Fibroblast of skin of scalp (primary cell): ENCODE measurements at regions not wholly inside any gene's neighbourhood (a gene's known extent, or its start where the extent isn't known, plus 50 kb on each side); places are given as distances from the start of the nearest gene placed in this dataset.

Experiments used
- DNase-seq: peaks from one replicate; pipeline ENCODE4 v3.0.0-alpha.2; 2013

DNA sequence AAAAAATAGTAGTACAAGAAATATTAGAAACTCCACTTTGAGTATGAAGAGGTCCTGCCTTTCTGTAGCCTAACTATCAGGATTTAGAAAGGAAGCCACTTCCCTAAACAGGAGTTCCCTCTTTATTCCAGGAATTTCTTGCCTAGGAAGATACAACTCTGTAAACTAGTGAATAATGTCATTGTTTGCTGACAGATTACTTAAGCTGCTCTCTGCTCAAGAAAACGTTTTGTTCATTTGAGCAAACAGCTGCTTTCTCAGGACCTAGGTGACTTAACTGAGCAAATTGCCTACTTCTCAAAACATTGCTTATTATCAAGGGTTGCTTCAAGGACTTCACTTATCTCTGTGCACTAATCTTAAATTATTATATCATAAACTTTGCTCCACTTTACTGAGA lies 1419.4 kb upstream of the SLC10A2 start:
- DNase-seq = no peak

DNA sequence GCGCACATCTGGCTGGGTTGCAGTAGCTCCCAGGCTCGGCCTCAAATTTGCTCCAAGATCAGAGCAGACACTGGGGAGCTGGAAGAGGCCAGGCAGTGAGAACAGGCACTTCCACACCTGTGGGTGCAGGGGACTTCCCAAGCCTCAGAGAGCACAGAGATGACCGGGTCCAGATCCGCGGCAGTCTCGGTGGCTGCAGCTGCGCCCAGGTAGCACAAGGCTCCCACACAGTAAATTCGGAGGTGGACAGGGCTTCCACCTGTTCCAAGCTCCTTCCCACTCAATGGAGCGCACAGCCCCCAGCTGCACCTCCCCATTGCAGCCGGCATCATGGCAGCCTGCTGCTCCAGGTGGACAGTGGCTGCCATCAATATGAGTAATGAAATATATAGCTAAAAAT lies 1417.4 kb upstream of the SLC10A2 start:
- DNase-seq = no peak

- peak; percentile 37 for DNase-seq
Measured at GRCh38 chr13:104477261-104477660, 1411.0 kb upstream of the SLC10A2 start.

GRCh38 chr13:104473936-104474335 lies 1407.7 kb upstream of the SLC10A2 start:
- peak; percentile 8 for DNase-seq

GRCh38 chr13:104466016-104466415 lies 1399.8 kb upstream of the SLC10A2 start:
- no peak for DNase-seq

GRCh38 chr13:104461049-104461448 lies 1394.8 kb upstream of the SLC10A2 start:
- DNase-seq = no peak

DNA sequence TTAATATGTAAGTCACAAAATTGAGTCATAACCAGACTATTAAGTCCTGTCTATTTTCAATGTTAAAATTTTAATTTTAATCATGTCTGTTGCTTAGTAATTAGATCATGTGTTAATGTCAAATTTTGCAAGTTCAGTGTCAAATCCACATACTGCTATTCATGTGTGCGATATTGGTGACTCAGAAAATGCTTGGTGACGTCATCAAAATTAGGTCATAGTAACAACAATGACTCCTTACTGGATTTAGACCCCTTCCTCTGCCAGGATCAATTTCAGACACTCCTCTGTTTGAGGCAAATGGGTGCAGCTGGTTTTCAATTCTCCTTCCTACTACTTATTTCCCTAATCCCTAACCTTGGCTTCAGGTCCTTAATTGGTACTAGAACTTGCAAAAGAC lies 1394.3 kb upstream of the SLC10A2 start:
- peak; percentile 4 for DNase-seq

- DNase-seq = no peak
Measured at GRCh38 chr13:104450006-104450405, 1383.8 kb upstream of the SLC10A2 start.

- no peak for DNase-seq
Measured at GRCh38 chr13:104447348-104447747, 1381.1 kb upstream of the SLC10A2 start.

DNA sequence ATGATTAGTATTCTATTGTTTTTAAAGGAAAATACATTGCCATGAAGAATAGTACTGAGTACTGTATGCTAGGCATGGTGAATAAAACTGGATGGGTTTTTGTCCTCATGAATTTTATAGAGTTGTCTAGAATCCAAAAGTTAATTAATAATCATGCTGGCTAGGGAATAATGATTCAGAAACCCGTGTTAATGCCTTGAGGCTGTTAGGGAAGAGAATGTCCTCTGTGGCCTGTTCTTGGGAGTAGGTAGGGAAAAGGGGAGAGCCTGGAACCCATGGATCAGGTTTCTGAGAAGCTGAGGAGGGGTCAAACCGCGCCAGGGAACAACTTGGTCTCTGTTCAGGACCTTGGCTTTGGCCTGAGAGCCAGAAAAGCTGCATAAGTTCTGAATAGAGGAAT lies 1376.3 kb upstream of the SLC10A2 start:
- DNase-seq = no peak

GRCh38 chr13:104436555-104436954 lies 1370.3 kb upstream of the SLC10A2 start:
- no peak for DNase-seq

DNA sequence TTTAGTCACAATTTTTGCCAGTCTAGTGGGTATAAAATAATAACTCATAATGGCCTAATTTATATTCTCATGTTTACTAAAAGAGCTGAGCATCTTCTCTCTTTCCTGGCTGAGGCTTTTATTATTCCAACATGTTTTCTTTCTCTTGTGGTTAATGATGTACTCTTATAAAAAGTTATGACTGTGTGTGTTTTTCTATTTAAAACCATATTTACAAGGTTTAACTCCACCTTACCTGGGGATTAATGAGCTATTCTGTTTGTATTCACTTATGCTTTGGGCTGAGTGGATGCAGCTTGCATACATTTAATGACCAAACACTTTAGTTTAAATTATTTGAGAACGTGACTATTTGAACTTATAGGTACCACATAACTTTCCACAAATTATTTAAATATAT lies 1365.7 kb upstream of the SLC10A2 start:
- no peak for DNase-seq

- no peak for DNase-seq
Measured at GRCh38 chr13:104426435-104426834, 1360.2 kb upstream of the SLC10A2 start.

DNA sequence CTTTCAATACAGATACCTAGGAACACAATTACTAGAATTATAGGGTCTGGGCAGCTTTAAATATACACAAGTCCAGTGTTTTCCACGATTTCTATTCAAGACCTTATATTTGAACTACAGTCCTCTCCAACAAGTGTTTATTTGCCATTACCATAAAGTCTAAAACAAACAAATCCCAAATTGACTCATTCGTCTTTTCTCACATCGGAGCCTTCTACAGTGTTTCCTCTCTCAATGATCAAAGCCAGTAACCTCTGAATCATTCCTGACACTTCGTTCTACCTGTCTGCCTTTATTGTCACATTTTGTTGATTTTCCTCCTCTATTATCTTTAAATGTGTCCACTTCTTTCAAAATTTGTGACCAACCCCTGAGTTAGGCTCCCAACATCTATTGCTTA lies 1356.5 kb upstream of the SLC10A2 start:
- no peak for DNase-seq

- no peak for DNase-seq
Measured at GRCh38 chr13:104416973-104417372, 1350.8 kb upstream of the SLC10A2 start.

DNA sequence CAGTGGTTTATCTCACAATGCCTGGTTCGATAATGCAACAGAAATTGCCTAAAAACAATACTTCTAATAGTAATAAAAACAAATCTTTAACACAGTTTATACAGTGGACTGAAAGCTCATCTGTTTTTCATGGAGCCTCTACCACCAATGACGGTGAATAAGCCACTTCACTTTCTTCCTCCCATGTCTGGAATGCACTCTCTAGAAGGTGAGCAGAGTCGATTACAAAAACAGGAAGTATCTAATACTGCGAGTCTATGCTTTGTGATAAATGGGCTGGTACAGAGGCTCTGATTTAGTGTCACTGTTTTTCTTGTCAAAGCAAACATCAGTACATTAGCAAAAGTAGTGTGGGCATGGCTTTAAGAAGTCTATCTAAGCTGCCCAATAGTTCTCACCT lies 1348.6 kb upstream of the SLC10A2 start:
- DNase-seq = no peak

DNA sequence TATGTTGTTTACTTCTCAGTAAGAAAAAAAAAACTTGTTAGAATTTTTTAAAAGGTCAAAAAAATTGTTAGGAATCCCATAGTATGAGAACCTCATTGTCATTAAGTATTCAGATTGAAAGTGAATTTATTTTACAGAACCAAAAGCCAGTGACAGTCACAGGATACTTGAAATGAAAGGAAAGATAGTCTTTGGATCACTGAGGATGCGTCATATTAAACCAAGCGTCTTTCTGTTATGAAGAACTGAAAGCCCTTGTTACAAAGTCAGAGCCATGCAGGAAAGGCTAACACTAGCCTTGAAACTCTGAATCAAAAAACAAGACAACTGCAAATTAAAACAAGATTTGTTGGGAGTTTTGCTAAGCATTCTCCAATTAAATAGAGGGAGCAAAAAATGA lies 1348.0 kb upstream of the SLC10A2 start:
- no peak for DNase-seq

GRCh38 chr13:104411141-104411765 lies 1345.0 kb upstream of the SLC10A2 start:
- DNase-seq = peak; percentile 36

DNA sequence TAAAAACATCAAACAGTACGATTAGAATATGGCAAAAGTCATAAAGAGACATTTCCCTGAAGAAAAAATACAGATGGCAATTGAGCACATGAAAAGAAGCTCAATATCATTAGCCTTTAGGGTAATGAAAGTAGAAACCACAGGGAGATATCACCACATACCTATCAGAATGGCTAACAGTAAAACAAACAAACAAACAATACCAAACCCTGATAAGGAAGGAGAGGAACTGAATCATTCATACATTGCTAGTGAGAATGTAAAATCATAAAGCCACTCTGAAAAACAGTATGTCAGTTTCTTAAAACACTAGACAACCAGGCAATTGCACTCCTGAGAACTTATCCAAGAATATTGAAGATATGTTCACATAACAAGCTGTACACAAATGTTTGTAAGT lies 1342.5 kb upstream of the SLC10A2 start:
- DNase-seq = no peak

DNA sequence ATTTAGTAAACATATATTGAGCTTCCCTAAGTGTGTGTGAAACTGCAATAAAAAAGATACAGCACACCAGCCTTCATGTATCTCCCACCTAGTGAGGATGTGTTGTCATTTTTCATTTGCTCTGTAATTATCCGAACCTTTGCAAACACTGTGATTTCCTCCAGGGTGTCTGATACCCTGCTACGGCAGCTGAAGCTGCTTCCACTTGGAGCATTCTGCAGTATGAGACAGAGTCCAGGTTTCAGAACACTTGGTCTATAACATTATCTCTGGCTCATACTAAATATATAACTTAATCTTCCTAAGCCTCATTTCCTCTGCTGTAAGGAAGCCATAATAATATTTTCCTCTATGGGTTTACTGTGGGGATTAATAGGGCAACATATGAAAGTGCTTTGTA lies 1338.1 kb upstream of the SLC10A2 start:
- DNase-seq = no peak

DNA sequence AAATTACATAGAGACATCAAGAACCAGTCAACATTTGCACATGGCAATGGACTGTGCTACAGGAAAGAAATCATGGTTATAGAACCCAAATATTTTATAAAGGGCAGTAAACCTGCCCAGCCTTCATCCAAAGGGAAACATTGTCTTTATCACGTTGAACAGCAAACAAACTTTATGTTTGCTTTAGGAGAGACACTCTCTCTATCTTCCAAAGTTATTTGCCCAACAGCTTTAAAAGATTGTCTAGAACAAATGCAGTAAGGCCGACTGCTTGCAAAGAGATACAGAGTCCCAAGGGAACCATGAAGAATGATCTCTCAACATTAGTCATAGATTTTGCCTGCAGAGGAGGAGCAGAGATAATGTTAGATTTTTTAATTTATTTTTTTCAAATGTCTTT lies 1323.5 kb upstream of the SLC10A2 start:
- peak; percentile 52 for DNase-seq

DNA sequence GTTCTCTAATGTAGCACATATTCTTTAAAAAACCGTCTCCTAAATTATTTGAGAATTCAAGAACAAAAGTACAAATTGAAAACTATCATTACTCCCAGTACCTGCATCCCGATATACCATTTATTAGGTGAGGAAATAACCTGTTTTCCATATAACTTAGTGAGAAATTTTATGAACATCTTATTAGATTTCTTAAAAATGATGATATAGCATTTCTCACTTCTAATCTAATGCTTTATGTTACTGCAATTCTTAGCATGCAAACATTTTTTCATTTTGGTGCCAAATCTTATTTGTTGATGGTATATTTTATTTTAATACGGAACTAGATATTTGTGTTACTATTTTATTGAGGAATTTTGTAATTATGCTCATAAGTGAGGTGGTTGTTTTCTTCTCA lies 1321.3 kb upstream of the SLC10A2 start:
- DNase-seq = no peak

GRCh38 chr13:104385404-104385803 lies 1319.2 kb upstream of the SLC10A2 start:
- DNase-seq = peak; percentile 39

DNA sequence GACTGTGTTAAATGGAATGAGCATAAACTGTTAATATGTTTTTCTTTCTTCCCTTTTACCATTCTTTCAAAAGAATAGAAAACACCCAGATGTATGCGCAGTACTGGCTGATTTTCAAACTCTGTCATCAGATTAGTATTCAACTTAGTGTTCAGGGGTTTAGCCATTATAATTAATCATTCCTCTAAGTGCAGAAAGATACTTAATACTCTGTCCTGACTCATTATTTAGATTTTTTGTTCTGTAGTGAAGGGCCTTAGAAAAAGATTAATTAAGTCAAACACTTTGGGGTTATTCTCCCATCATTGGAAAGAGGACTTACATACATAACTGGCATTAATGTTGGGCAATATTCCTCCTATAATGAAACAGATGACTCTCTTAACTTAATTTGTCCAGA lies 1316.7 kb upstream of the SLC10A2 start:
- peak; percentile 25 for DNase-seq

DNA sequence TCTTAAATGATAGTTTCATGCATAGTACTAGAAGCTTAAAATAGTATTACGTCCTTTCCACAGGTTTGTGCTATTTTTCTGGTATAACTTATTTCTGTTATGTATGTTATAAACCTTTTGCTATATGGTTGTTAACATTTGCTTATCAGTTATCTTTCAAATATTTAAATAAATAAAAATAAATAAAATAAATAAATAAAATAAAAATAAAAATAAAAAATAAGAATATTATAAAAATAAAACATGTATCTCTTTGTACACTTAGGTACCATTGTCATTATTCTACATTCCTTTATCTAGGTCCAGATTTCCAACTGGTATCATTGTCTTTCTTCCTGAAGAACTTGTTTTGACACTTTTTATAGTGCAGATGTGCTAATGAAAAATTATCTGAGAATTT lies 1310.4 kb upstream of the SLC10A2 start:
- DNase-seq = no peak
